ENCODE measurements at regions not wholly inside any gene's neighbourhood (a gene's known extent, or its start where the extent isn't known, plus 50 kb on each side); places are given as distances from the start of the nearest gene placed in this dataset.

DNA sequence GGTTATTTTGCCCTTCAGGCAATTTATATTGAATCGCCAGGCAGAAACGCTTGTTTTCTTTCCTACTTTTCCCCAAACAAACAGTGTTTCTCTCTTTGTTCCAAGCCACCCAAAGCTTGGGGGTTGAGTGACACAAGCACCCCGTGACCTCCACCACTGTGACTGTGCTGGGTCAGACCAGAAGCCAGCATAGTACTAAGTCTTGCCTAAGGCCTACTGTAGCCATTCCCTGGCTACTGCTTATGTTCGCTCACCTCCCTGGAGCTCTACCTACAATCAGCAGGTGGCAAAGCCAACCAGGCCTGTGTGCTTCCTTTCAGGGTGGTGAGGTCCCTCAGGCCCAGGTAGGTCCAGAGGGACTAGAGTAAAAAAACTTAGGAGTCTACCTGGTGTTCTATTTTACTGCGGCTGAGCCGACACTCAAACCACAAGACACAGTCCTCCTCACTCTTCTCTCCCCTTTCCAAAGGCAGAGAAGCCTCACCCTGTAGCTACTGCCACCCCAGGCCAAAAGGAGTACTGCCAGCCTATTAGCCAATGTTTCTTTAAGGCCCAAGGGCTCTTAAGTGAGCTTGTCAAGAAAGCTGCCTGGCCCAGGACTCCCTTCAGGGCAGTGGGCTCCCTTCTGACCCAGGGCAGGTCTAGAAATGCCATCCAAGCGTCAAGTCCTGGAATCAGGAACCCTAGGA is 411.8 kb upstream of the MIS18BP1 start:
- whole genome bisulfite sequencing (ENCODE audit: low lambda C conversion rate, missing lambda C conversion rate), result 88% methylated on average over 7 of the region's 7 CpGs

DNA sequence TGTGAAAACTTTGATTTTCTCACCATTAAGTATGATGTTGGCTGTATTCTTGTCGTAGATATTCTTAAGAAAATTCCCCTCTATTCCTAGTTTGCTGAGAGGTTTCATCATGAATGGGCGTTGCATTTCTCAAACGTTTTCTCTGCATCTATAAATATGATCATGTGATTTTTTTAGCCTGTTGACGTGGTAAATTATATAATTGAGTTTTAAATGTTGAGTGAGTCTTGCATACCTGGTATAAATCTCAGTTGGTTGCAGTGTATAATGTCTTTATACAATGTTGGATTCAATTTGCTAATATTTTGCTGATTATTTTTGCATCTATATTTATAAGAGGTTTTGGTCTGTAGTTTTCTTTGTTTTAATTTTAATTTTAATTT is 405.9 kb upstream of the MIS18BP1 start:
- no peak overlapping the region for H3K4me2 ChIP-seq
- no peaks in the 10 kb centered on the region for H3K27me3 ChIP-seq
- H3K36me3 ChIP-seq (replicated peaks; ENCODE audit: insufficient read depth, low read depth), result no peaks in the 10 kb centered on the region
- H3K4me3 ChIP-seq, result no peak overlapping the region
- no peaks in the 10 kb centered on the region for H3K79me2 ChIP-seq
- H3K4me1 ChIP-seq (ENCODE audit: insufficient read depth), result no peaks in the 10 kb centered on the region
- WGBS (ENCODE audit: low lambda C conversion rate, missing lambda C conversion rate), result 59% methylated on average over 4 of the region's 4 CpGs
- H3K9me2 ChIP-seq (replicated peaks; ENCODE audit: insufficient read depth), result no peaks in the 10 kb centered on the region
- no peak overlapping the region for H2AFZ ChIP-seq
- TF ChIP-seq EZH2phosphoT487 (IDR thresholded peaks at IDR 0.05; ENCODE audit: low read depth, severe bottlenecking, unreplicated experiment) (no peak), EZH2 (IDR thresholded peaks at IDR 0.05; ENCODE audit: borderline replicate concordance) (no peak)
- TF ChIP-seq, protein P1, sequence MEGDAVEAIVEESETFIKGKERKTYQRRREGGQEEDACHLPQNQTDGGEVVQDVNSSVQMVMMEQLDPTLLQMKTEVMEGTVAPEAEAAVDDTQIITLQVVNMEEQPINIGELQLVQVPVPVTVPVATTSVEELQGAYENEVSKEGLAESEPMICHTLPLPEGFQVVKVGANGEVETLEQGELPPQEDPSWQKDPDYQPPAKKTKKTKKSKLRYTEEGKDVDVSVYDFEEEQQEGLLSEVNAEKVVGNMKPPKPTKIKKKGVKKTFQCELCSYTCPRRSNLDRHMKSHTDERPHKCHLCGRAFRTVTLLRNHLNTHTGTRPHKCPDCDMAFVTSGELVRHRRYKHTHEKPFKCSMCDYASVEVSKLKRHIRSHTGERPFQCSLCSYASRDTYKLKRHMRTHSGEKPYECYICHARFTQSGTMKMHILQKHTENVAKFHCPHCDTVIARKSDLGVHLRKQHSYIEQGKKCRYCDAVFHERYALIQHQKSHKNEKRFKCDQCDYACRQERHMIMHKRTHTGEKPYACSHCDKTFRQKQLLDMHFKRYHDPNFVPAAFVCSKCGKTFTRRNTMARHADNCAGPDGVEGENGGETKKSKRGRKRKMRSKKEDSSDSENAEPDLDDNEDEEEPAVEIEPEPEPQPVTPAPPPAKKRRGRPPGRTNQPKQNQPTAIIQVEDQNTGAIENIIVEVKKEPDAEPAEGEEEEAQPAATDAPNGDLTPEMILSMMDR (IDR thresholded peaks at IDR 0.05; ENCODE audit: poor library complexity), result no peak
- H4K20me1 ChIP-seq (ENCODE audit: insufficient read depth, poor library complexity, severe bottlenecking), result no peaks in the 10 kb centered on the region
- H3K27ac ChIP-seq, result no peak overlapping the region
- DNase-seq (ENCODE audit: low spot score), result no peak
- H3K9me3 ChIP-seq (ENCODE audit: low read depth), result no peaks in the 10 kb centered on the region

More for the DNA sequence above, 411.8 kb upstream of the MIS18BP1 start:
- Histone ChIP-seq H3K4me3 (no peak overlapping the region), H2AFZ (no peak overlapping the region), H3K4me2 (no peak overlapping the region), H3K4me1 (ENCODE audit: insufficient read depth) (no peaks in the 10 kb centered on the region), H3K36me3 (replicated peaks; ENCODE audit: insufficient read depth, low read depth) (no peaks in the 10 kb centered on the region), H3K9me3 (ENCODE audit: low read depth) (no peaks in the 10 kb centered on the region), H3K9me2 (replicated peaks; ENCODE audit: insufficient read depth) (no peaks in the 10 kb centered on the region), H4K20me1 (ENCODE audit: insufficient read depth, poor library complexity, severe bottlenecking) (no peaks in the 10 kb centered on the region), H3K27ac (no peak overlapping the region), H3K27me3 (no peaks in the 10 kb centered on the region), H3K79me2 (no peaks in the 10 kb centered on the region)
- no peak for DNase-seq (ENCODE audit: low spot score)
- TF ChIP-seq EZH2phosphoT487 (IDR thresholded peaks at IDR 0.05; ENCODE audit: low read depth, severe bottlenecking, unreplicated experiment) (no peak), EZH2 (IDR thresholded peaks at IDR 0.05; ENCODE audit: borderline replicate concordance) (no peak)
- TF ChIP-seq, protein P1 (IDR thresholded peaks at IDR 0.05; ENCODE audit: poor library complexity), result no peak

DNA sequence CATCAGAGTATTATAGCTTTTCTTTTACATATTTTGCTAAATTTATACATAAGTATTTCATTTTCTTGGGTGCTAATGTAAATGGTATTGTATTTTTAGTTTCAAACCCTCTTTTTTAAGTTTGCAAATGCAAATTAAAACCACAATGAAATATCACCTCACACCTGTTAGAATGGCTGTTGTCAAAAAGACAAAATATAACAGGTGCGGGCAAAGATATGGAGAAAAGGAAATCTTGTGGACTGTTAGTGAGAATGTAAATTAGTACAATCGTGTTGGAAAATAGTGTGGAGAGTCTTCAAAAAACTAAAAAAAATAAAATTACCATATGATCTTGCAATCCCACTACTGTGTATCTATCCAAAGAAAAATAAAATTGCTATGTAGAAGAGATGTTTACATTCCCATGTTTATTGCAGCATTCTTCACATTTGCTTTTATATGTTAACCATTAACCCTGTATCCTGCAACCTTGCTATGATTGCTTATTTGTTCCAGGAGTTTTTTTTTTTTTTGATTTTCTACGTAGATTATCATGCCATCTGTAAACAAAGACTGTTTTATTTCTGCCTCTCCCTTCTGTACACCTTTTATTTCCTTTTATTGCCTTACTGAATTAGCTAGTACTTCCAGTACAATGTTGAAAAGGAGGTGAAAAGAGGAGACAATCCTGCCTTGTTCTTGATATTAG is 405.4 kb upstream of the MIS18BP1 start:
- no peaks in the 10 kb centered on the region for H3K4me1 ChIP-seq (ENCODE audit: insufficient read depth)
- H3K79me2 ChIP-seq, result no peaks in the 10 kb centered on the region
- H3K4me3 ChIP-seq, result no peak overlapping the region
- no peaks in the 10 kb centered on the region for H3K36me3 ChIP-seq (replicated peaks; ENCODE audit: insufficient read depth, low read depth)
- no peaks in the 10 kb centered on the region for H3K27me3 ChIP-seq
- no peaks in the 10 kb centered on the region for H3K9me2 ChIP-seq (replicated peaks; ENCODE audit: insufficient read depth)
- H3K4me2 ChIP-seq, result no peak overlapping the region
- 74% methylated on average over 3 of the region's 3 CpGs for WGBS (ENCODE audit: low lambda C conversion rate, missing lambda C conversion rate)
- H2AFZ ChIP-seq, result no peak overlapping the region
- no peak for DNase-seq (ENCODE audit: low spot score)
- TF ChIP-seq, protein P1 (IDR thresholded peaks at IDR 0.05; ENCODE audit: poor library complexity), result no peak
- TF ChIP-seq EZH2phosphoT487 (IDR thresholded peaks at IDR 0.05; ENCODE audit: low read depth, severe bottlenecking, unreplicated experiment) (no peak), EZH2 (IDR thresholded peaks at IDR 0.05; ENCODE audit: borderline replicate concordance) (no peak)
- no peaks in the 10 kb centered on the region for H4K20me1 ChIP-seq (ENCODE audit: insufficient read depth, poor library complexity, severe bottlenecking)
- no peak overlapping the region for H3K27ac ChIP-seq
- no peaks in the 10 kb centered on the region for H3K9me3 ChIP-seq (ENCODE audit: low read depth)
